Neural progenitor cell (in vitro differentiated cells): ENCODE measurements at regions not wholly inside any gene's neighbourhood (a gene's known extent, or its start where the extent isn't known, plus 50 kb on each side); places are given as distances from the start of the nearest gene placed in this dataset.

Source experiments
- DNase-seq: peaks from one replicate; pipeline ENCODE4 v3.0.0-alpha.2; 2016; ENCODE audit warnings: low spot score
- H2AFZ ChIP-seq: fragments of 200-600 bp; sonication (generic); replicated peaks from 2 replicates; pipeline ENCODE4 v1.6.1; 2016; ENCODE audit warnings: antibody characterized with exemption
- H3F3A ChIP-seq: fragments of 200-600 bp; sonication (generic); 2 replicates; pipeline ENCODE4 v1.6.1; 2016; ENCODE audit warnings: antibody characterized with exemption, low read depth
- H3K27ac ChIP-seq: fragments of 200-600 bp; sonication (generic); 2 replicates; pipeline ENCODE4 v1.5.1; 2016; ENCODE audit warnings: mild to moderate bottlenecking
- H3K27me3 ChIP-seq: fragments of 200-600 bp; sonication (generic); 2 replicates; pipeline ENCODE4 v1.6.1; 2016; ENCODE audit warnings: mild to moderate bottlenecking, moderate library complexity
- H3K36me3 ChIP-seq: fragments of 200-600 bp; sonication (generic); 2 replicates; pipeline ENCODE4 v1.5.1; 2016
- H3K4me1 ChIP-seq: fragments of 200-600 bp; sonication (generic); 2 replicates; pipeline ENCODE4 v1.6.1; 2016; ENCODE audit warnings: mixed run types
- H3K4me2 ChIP-seq: fragments of 200-600 bp; sonication (generic); 2 replicates; pipeline ENCODE4 v1.6.1; 2016
- H3K4me3 ChIP-seq: fragments of 200-600 bp; sonication (generic); 2 replicates; pipeline ENCODE4 v1.5.1; 2016
- H3K79me2 ChIP-seq: fragments of 200-600 bp; sonication (generic); 2 replicates; pipeline ENCODE4 v1.6.1; 2016; ENCODE audit warnings: low read depth
- H3K9ac ChIP-seq: fragments of 200-600 bp; sonication (generic); 2 replicates; pipeline ENCODE4 v1.6.1; 2016
- H3K9me3 ChIP-seq: fragments of 200-600 bp; sonication (generic); 2 replicates; pipeline ENCODE4 v1.5.1; 2016; ENCODE audit warnings: low read depth
- H4K20me1 ChIP-seq: fragments of 200-600 bp; sonication (generic); 2 replicates; pipeline ENCODE4 v1.6.1; 2016; ENCODE audit warnings: low read depth
- H3K27ac Mint-ChIP-seq: 3 replicates; pipeline ENCODE4 v1.8.0; 2021; ENCODE audit warnings: mixed read lengths
- H3K27me3 Mint-ChIP-seq: 2 replicates; pipeline ENCODE4 v1.8.0; 2022; ENCODE audit warnings: low read depth, mild to moderate bottlenecking, inconsistent platforms, moderate library complexity, mixed read lengths; ENCODE audit not compliant: insufficient read depth
- H3K36me3 Mint-ChIP-seq: 3 replicates; pipeline ENCODE4 v1.8.0; 2021; ENCODE audit warnings: mixed read lengths
- H3K4me1 Mint-ChIP-seq: 3 replicates; pipeline ENCODE4 v1.8.0; 2021; ENCODE audit warnings: mixed read lengths
- H3K4me3 Mint-ChIP-seq: 3 replicates; pipeline ENCODE4 v1.8.0; 2021; ENCODE audit warnings: mild to moderate bottlenecking, moderate library complexity, mixed read lengths
- H3K9me3 Mint-ChIP-seq: 3 replicates; pipeline ENCODE4 v1.8.0; 2020; ENCODE audit warnings: mixed read lengths
- EZH2 ChIP-seq: fragments of 200-600 bp; sonication (generic); IDR thresholded peaks from 2 replicates; pipeline ENCODE4 v1.6.1; 2017; ENCODE audit warnings: antibody characterized with exemption, mild to moderate bottlenecking, moderate library complexity
- EZH2phosphoT487 ChIP-seq: fragments of 200-600 bp; sonication (generic); IDR thresholded peaks from 2 replicates; pipeline ENCODE4 v1.6.1; 2017; ENCODE audit warnings: antibody characterized with exemption
- TF ChIP-seq, protein P1 (sequence below): fragments of 200-600 bp; sonication (generic); IDR thresholded peaks from 2 replicates; pipeline ENCODE4 v1.5.1; 2017; ENCODE audit warnings: antibody characterized with exemption, mild to moderate bottlenecking

DNA sequence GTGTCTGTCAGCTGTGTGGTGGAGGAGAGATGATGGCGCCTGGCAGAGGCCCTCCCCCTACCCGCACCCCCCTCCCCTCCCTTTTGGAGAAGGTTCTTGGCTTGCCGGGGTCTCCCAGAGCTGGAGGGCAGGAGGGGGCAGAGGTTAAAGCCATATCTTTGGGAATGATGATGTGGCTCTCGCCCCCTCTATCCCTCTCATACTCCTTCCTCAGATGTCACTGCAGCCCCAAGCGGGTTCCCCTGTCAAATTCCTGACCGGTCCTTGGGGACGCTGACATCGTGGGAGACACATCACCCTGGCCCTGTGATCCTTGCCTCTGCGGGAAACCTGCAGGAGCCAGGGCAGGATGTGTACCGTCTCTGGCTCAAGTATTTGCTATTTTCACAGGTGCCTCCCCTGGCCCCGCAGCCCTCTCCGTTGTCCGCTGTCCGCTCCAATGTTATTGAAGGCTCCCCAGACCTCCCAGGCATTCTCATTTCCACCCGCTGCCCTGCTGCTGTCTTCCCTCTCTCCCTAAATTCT lies 109.5 kb downstream of the FOXD1 start:
- no peaks in the 10 kb centered on the region for H3F3A ChIP-seq
- no peak for DNase-seq
- peaks cover 26% of the 10 kb centered on the region for H3K4me1 ChIP-seq
- H3K4me3 ChIP-seq = no peak overlapping the region
- Mint-ChIP-seq H3K36me3 (no peaks in the 10 kb centered on the region), H3K4me1 (peaks cover 23% of the 10 kb centered on the region), H3K27ac (peak overlapping the region; percentile 34), H3K4me3 (no peak overlapping the region), H3K27me3 (peaks cover 8% of the 10 kb centered on the region), H3K9me3 (no peaks in the 10 kb centered on the region)
- H3K4me2 ChIP-seq = peak overlapping the region; percentile 43
- TF ChIP-seq EZH2 = no peak
- TF ChIP-seq, protein P1, sequence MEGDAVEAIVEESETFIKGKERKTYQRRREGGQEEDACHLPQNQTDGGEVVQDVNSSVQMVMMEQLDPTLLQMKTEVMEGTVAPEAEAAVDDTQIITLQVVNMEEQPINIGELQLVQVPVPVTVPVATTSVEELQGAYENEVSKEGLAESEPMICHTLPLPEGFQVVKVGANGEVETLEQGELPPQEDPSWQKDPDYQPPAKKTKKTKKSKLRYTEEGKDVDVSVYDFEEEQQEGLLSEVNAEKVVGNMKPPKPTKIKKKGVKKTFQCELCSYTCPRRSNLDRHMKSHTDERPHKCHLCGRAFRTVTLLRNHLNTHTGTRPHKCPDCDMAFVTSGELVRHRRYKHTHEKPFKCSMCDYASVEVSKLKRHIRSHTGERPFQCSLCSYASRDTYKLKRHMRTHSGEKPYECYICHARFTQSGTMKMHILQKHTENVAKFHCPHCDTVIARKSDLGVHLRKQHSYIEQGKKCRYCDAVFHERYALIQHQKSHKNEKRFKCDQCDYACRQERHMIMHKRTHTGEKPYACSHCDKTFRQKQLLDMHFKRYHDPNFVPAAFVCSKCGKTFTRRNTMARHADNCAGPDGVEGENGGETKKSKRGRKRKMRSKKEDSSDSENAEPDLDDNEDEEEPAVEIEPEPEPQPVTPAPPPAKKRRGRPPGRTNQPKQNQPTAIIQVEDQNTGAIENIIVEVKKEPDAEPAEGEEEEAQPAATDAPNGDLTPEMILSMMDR = no peak
- no peak for TF ChIP-seq EZH2phosphoT487
- H3K9ac ChIP-seq = no peak overlapping the region
- H4K20me1 ChIP-seq = no peaks in the 10 kb centered on the region
- no peak overlapping the region for H3K27ac ChIP-seq
- no peaks in the 10 kb centered on the region for H3K36me3 ChIP-seq
- peak overlapping the region; percentile 45 for H2AFZ ChIP-seq
- H3K79me2 ChIP-seq = no peaks in the 10 kb centered on the region
- H3K27me3 ChIP-seq = no peaks in the 10 kb centered on the region
- no peaks in the 10 kb centered on the region for H3K9me3 ChIP-seq

DNA sequence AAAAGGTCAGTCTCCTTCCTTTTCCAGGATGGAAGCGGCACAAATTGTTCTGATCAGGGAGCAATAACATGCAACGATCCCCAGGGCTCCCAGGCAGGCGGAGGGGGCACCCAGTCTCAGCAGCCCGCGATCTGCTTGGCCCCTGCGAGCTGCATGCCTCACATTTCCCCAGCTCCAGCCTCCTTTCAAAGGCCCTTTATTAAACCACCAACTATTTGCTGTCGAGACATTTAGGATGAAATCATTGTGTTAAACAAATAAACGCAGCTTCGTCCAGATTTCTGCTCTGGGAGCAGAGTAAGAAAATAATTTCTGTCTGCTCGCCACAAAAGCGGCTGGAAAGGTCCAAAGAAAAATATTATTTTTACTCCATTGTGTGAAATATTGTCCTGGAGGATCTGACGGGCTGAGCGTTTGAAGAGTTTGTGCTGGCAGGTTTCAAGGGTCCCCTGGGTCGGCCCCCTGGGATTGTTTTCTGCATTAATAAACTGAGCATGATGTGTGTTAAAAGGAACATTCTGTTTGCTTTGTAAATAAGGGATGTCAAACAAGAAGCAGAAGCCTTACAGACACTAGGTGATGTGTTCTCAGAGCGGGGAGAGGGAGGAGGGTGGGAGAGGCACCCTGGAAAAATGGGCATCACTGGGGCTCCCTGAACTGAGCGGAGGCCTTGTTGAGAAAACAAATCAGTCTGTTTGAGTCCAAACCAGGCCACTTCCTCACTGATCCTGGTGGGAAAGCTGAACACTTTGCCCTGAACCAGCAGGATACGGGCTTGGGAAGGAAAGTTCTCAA lies 110.1 kb downstream of the FOXD1 start:
- DNase-seq = no peak
- no peaks in the 10 kb centered on the region for H3K9me3 Mint-ChIP-seq
- H3K27me3 Mint-ChIP-seq = peaks cover 8% of the 10 kb centered on the region
- Histone ChIP-seq H3K79me2 (no peaks in the 10 kb centered on the region), H3F3A (no peaks in the 10 kb centered on the region), H3K4me1 (peaks cover 21% of the 10 kb centered on the region), H3K27ac (no peak overlapping the region), H3K4me3 (no peak overlapping the region), H3K27me3 (no peaks in the 10 kb centered on the region), H3K9ac (no peak overlapping the region), H3K36me3 (no peaks in the 10 kb centered on the region), H2AFZ (peak overlapping the region; percentile 45), H3K4me2 (peak overlapping the region; percentile 43), H4K20me1 (no peaks in the 10 kb centered on the region), H3K9me3 (no peaks in the 10 kb centered on the region)
- peak overlapping the region; percentile 65 for H3K27ac Mint-ChIP-seq
- no peaks in the 10 kb centered on the region for H3K36me3 Mint-ChIP-seq
- TF ChIP-seq EZH2 (no peak), EZH2phosphoT487 (no peak)
- TF ChIP-seq, protein P1 = no peak
- peaks cover 20% of the 10 kb centered on the region for H3K4me1 Mint-ChIP-seq
- no peak overlapping the region for H3K4me3 Mint-ChIP-seq

DNA sequence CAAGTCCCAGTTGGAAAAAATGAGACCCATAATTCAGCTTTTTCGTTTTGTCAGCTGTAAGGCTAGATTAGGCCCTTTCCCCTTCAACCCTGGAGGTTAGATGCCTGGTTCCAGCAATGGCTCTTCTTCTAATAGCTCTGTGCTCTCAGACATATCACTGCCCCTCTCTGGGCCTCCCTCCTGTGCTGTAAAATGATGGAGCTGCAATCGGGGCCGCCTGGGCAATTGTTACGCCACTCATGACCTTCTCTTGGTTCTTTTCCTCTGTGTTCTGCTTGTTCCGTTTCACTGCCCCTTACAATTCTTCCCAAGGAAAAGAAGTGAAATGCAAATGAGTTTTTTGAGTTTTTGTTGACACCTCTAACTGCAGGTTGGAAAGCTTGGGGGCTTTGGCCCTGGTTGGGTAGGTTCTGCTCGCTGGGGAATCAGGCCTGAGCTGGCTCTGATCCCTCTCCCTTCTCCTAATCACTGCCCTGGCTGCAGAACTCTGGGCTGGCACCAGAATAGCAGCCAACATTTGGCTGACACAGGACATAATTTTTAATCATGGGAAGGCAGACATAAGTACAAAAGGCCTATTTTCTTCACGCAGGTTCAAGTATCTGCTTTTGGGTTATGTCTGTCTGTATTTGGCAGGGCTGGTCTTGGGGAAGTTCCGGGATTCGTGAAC lies 110.9 kb downstream of the FOXD1 start:
- no peaks in the 10 kb centered on the region for H3K36me3 ChIP-seq
- no peak overlapping the region for H2AFZ ChIP-seq
- TF ChIP-seq EZH2 (no peak), EZH2phosphoT487 (no peak)
- TF ChIP-seq, protein P1 = no peak
- H3K4me1 Mint-ChIP-seq = peaks cover 19% of the 10 kb centered on the region
- H3K36me3 Mint-ChIP-seq = no peaks in the 10 kb centered on the region
- peaks cover 20% of the 10 kb centered on the region for H3K4me1 ChIP-seq
- H3K9ac ChIP-seq = no peak overlapping the region
- DNase-seq = no peak
- no peaks in the 10 kb centered on the region for H3K27me3 ChIP-seq
- no peak overlapping the region for H3K27ac ChIP-seq
- no peaks in the 10 kb centered on the region for H3K9me3 ChIP-seq
- H3K79me2 ChIP-seq = no peaks in the 10 kb centered on the region
- H3K4me3 Mint-ChIP-seq = no peak overlapping the region
- peak overlapping the region; percentile 32 for H3K4me2 ChIP-seq
- H3K27ac Mint-ChIP-seq = no peak overlapping the region
- no peaks in the 10 kb centered on the region for H3F3A ChIP-seq
- H3K4me3 ChIP-seq = no peak overlapping the region
- H4K20me1 ChIP-seq = no peaks in the 10 kb centered on the region
- H3K9me3 Mint-ChIP-seq = no peaks in the 10 kb centered on the region
- H3K27me3 Mint-ChIP-seq = peaks cover 6% of the 10 kb centered on the region
